Thyroid gland (tissue), 4 donors: ENCODE measurements at regions not wholly inside any gene's neighbourhood (a gene's known extent, or its start where the extent isn't known, plus 50 kb on each side); places are given as distances from the start of the nearest gene placed in this dataset.

Experiments
- POLR2A ChIP-seq, 2 donors: fragments of 450-650 bp; IDR thresholded peaks; one replicate each; pipeline ENCODE4 v1.6.1; 2017; ENCODE audit warnings: antibody characterized with exemption in 2 of 2, mild to moderate bottlenecking in 2 of 2, moderate library complexity in 1 of 2
- TF ChIP-seq, protein P1 (sequence below), 6 experiments: fragments of 200-600 bp in 3 of 6; fragments of 450-650 bp in 3 of 6; sonication (generic) in 3 of 6; IDR thresholded peaks; one replicate each; pipeline ENCODE4 v1.5.1; 2016 to 2019; ENCODE audit warnings: antibody characterized with exemption in 6 of 6, mild to moderate bottlenecking in 2 of 6, inconsistent platforms in 1 of 6, moderate library complexity in 1 of 6

DNA sequence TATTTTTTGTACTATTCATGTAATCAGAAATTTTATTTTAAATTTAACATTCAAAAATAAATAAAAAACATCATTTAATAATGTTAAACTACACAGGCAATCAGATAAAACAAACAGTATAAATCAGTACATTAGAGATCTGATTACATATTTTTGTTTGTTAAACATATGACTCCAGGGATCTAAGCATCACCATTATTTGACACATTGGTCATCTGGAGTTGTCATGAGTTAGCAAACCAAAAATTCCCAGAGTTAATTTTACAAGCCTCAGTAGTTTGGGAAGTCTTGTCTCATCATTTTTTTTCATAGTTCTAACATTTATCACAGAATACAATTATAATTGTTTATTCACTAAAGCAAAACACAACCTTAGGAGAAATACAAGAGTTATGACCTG is 770.8 kb upstream of the SLITRK6 start:
- no peak for TF ChIP-seq POLR2A (IDR thresholded peaks at IDR 0.05)
- TF ChIP-seq, protein P1, sequence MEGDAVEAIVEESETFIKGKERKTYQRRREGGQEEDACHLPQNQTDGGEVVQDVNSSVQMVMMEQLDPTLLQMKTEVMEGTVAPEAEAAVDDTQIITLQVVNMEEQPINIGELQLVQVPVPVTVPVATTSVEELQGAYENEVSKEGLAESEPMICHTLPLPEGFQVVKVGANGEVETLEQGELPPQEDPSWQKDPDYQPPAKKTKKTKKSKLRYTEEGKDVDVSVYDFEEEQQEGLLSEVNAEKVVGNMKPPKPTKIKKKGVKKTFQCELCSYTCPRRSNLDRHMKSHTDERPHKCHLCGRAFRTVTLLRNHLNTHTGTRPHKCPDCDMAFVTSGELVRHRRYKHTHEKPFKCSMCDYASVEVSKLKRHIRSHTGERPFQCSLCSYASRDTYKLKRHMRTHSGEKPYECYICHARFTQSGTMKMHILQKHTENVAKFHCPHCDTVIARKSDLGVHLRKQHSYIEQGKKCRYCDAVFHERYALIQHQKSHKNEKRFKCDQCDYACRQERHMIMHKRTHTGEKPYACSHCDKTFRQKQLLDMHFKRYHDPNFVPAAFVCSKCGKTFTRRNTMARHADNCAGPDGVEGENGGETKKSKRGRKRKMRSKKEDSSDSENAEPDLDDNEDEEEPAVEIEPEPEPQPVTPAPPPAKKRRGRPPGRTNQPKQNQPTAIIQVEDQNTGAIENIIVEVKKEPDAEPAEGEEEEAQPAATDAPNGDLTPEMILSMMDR (IDR thresholded peaks at IDR 0.05): no peak
